ENCODE measurements at regions not wholly inside any gene's neighbourhood (a gene's known extent, or its start where the extent isn't known, plus 50 kb on each side); places are given as distances from the start of the nearest gene placed in this dataset.

GRCh38 chr10:52443419-52444388, 129.6 kb downstream of the DKK1 start:
- DNase-seq, result no peak

- no peak for DNase-seq
Measured at GRCh38 chr10:52446391-52446790, 132.3 kb downstream of the DKK1 start.

- no peak for DNase-seq
Measured at GRCh38 chr10:52447931-52448353, 133.9 kb downstream of the DKK1 start.

- no peak for DNase-seq
Measured at GRCh38 chr10:52450762-52451291, 136.7 kb downstream of the DKK1 start.

- DNase-seq, result no peak
Measured at GRCh38 chr10:52451817-52452216, 137.7 kb downstream of the DKK1 start.

- DNase-seq, result no peak
Measured at GRCh38 chr10:52452600-52453493, 138.8 kb downstream of the DKK1 start.

GRCh38 chr10:52453501-52453900, 139.4 kb downstream of the DKK1 start:
- DNase-seq, result no peak

- DNase-seq, result no peak
Measured at GRCh38 chr10:52454491-52454890, 140.4 kb downstream of the DKK1 start.

GRCh38 chr10:52455098-52455497, 141.0 kb downstream of the DKK1 start:
- no peak for DNase-seq

GRCh38 chr10:52459097-52459496, 145.0 kb downstream of the DKK1 start:
- no peak for DNase-seq

- no peak for DNase-seq
Measured at GRCh38 chr10:52463826-52464225, 149.7 kb downstream of the DKK1 start.

- no peak for DNase-seq
Measured at GRCh38 chr10:52464368-52465124, 150.5 kb downstream of the DKK1 start.

- DNase-seq, result no peak
Measured at GRCh38 chr10:52465202-52465601, 151.1 kb downstream of the DKK1 start.

- no peak for DNase-seq
Measured at GRCh38 chr10:52466464-52466863, 152.4 kb downstream of the DKK1 start.

- DNase-seq, result no peak
Measured at GRCh38 chr10:52469970-52470705, 156.1 kb downstream of the DKK1 start.

- DNase-seq, result no peak
Measured at GRCh38 chr10:52472406-52473146, 158.5 kb downstream of the DKK1 start.

- DNase-seq, result no peak
Measured at GRCh38 chr10:52474265-52474664, 160.2 kb downstream of the DKK1 start.

- no peak for DNase-seq
Measured at GRCh38 chr10:52477305-52477704, 163.2 kb downstream of the DKK1 start.

- no peak for DNase-seq
Measured at GRCh38 chr10:52479567-52479966, 165.5 kb downstream of the DKK1 start.

GRCh38 chr10:52481986-52482555, 168.0 kb downstream of the DKK1 start:
- DNase-seq, result no peak

GRCh38 chr10:52483587-52483986, 169.5 kb downstream of the DKK1 start:
- DNase-seq, result no peak

Data from NCI-H146 (cell line).